ENCODE measurements at regions not wholly inside any gene's neighbourhood (a gene's known extent, or its start where the extent isn't known, plus 50 kb on each side); places are given as distances from the start of the nearest gene placed in this dataset.

DNA sequence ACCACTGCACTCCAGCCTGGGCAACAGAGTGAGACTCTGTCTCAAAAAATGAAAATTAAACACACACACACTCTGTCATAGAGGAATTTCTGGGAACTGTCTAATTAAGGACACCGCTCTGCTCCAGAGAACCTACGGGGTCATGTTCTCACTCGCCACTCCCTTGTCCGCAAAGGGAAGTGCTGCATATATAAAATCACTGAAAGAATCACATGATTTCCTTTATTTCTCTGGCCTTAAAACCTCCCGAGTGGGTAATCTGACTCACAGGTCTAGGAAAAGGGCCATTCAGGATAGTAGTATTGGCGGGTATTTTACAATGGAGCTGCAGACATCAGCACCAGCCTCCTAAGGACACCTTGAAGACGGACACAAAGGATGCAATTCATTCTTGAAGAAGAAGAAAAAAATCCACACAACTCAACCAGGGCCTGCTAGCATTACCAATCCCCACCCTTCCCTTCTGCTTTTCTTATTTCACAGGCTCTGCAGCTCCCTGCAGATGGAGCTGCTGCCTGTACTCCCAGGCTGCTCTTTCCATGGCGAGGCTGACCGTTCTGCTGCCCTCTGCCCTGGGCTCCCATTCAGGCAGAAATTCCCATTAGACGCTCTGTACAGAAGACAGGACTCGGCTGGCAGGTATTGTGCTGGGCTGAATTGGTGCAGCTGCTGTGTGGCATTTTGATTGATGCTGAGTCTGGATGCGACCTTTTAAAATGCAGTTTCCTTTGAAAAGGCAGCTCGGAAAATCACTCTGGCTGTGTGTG is 53.3 kb upstream of the FAM89A start:
- TF ChIP-seq GATA2 (IDR thresholded peaks at IDR 0.05; ENCODE audit: low read depth, low read length) (no peak), GATA3 (IDR thresholded peaks at IDR 0.05; ENCODE audit: low read depth, low read length) (no peak)
